ENCODE measurements at regions not wholly inside any gene's neighbourhood (a gene's known extent, or its start where the extent isn't known, plus 50 kb on each side); places are given as distances from the start of the nearest gene placed in this dataset.

DNA sequence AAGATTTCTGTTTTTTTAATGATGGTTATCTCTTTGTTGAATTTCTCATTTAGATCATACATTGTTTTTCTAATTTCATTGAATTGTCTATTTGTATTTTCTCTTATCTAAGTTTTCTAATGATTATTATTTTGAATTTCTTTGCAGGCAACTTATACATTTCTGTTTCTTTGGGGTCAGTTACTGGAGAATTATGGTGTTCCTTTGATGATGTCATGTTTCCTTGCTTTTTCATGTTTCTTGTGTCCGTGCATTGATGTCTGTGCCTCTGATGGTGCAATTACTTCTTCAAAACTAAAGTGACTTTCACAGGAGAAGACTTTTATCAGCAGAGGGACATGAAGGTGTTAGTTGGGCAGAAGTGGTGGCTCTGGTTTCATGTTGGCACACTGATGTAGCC, 270.7 kb upstream of the MOCS1 start:
- no peak for TF ChIP-seq POLR2A (IDR thresholded peaks at IDR 0.05)
- TF ChIP-seq, protein P1, sequence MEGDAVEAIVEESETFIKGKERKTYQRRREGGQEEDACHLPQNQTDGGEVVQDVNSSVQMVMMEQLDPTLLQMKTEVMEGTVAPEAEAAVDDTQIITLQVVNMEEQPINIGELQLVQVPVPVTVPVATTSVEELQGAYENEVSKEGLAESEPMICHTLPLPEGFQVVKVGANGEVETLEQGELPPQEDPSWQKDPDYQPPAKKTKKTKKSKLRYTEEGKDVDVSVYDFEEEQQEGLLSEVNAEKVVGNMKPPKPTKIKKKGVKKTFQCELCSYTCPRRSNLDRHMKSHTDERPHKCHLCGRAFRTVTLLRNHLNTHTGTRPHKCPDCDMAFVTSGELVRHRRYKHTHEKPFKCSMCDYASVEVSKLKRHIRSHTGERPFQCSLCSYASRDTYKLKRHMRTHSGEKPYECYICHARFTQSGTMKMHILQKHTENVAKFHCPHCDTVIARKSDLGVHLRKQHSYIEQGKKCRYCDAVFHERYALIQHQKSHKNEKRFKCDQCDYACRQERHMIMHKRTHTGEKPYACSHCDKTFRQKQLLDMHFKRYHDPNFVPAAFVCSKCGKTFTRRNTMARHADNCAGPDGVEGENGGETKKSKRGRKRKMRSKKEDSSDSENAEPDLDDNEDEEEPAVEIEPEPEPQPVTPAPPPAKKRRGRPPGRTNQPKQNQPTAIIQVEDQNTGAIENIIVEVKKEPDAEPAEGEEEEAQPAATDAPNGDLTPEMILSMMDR (IDR thresholded peaks at IDR 0.05), result no peak
